ENCODE measurements at regions not wholly inside any gene's neighbourhood (a gene's known extent, or its start where the extent isn't known, plus 50 kb on each side); places are given as distances from the start of the nearest gene placed in this dataset.

GRCh38 chr9:30812821-30813220 is 1571.6 kb upstream of the ACO1 start (continued):
- no peak for TF ChIP-seq CTCF (IDR thresholded peaks at IDR 0.05; ENCODE audit: control extremely low read depth in 1 of 3, insufficient read depth in 1 of 3, low read depth in 1 of 3, low read length in 3 of 3)
- no peak for TF ChIP-seq CBX8 (IDR thresholded peaks at IDR 0.05; ENCODE audit: borderline replicate concordance, low read depth, low read length)
- TF ChIP-seq CBX5 (IDR thresholded peaks at IDR 0.05; ENCODE audit: low read depth, low read length), result no peak
- no peak for TF ChIP-seq SAP30 (IDR thresholded peaks at IDR 0.05; ENCODE audit: insufficient read depth, insufficient replicate concordance, low read length)
- no peak for TF ChIP-seq ASH2L (IDR thresholded peaks at IDR 0.05; ENCODE audit: low read length)
